ENCODE measurements at regions not wholly inside any gene's neighbourhood (a gene's known extent, or its start where the extent isn't known, plus 50 kb on each side); places are given as distances from the start of the nearest gene placed in this dataset.

DNA sequence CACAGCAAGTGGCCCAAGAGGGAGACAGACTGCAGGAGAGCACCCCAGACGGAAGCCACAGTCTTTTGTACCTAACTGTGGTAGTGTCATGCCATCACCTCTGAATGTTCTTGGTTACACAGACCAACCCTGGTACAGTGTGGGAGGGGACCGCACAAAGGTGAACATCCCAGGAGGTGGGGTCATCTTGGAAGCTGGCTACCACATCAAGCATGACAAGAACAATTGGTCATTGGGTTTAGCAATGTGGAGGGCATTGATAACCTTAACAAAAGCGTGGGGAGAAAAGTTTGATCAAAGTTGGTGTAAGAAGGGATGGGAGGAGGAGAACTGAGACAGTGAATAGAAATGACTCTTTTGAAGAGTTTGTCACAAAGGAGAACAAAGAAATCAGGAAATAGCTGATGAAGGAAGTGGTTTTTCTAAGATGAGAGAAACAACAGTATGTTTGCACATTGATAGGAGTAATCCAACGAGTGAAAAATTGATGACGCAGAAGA is 87.1 kb upstream of the CACNA1E start:
- POLR2A ChIA-PET (ENCODE audit: low non-redundant PET), result no interaction called here
- CTCF ChIA-PET, result interaction anchor here (0.6 kb wide), 1 partner anchor 9 kb away, joined by 3 read pairs; no protein-coding TSS in a partner anchor
- H3K27ac ChIP-seq, result no peak overlapping the region
- no peak for TF ChIP-seq CTCF (conservative IDR thresholded peaks at IDR 0.05; ENCODE audit: low read depth)
- DNase-seq (ENCODE audit: low spot score), result no peak

DNA sequence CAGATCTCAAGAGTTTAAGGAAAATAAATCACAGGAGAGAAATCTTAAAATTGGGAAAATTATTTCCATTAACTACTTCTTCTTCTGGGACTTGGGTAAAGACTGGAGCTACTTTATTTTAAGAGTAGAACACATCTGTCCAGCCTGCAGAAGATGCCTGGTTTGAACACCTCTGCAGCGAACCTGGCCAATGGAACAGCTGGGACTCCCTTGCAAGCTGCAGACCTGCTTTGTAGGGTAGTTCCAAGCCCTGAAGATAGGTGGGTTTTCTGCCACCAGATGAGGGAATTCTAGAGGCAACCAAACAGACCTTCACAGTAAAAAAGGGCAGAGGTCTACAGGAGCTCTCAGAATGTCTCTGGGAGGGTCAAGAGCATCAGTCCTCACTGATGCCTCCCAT is 86.5 kb upstream of the CACNA1E start:
- TF ChIP-seq CTCF (conservative IDR thresholded peaks at IDR 0.05; ENCODE audit: low read depth), result no peak
- ChIA-PET POLR2A (ENCODE audit: low non-redundant PET) (no interaction called here), CTCF (interaction anchor here (0.6 kb wide), 1 partner anchor 9 kb away, joined by 3 read pairs; no protein-coding TSS in a partner anchor)
- H3K27ac ChIP-seq, result no peak overlapping the region
- DNase-seq (ENCODE audit: low spot score), result no peak

DNA sequence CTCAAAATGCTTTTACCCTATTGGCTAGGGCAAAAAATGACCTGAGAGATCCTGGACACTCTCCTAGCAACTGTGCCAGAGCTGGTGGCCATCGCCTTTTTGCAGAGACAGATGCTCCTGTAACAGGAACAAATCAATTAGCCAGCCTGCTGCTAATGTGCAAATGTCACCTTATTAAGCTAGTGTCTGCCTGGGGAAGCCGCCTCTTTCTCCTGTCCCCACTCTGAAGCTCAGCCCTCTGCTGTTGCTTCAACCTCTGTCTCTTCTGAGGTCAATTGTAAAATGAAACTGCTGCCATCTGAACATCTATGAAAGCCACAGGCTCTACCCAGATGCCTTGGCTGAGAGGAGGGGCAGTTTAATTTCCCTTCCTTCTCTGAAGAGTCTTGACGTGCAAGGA is 85.5 kb upstream of the CACNA1E start:
- H3K27ac ChIP-seq, result no peak overlapping the region
- TF ChIP-seq CTCF (conservative IDR thresholded peaks at IDR 0.05; ENCODE audit: low read depth), result no peak
- no peak for DNase-seq (ENCODE audit: low spot score)
- ChIA-PET POLR2A (ENCODE audit: low non-redundant PET) (no interaction called here), CTCF (no interaction called here)

- CTCF ChIA-PET, result no interaction called here
- POLR2A ChIA-PET (ENCODE audit: low non-redundant PET), result no interaction called here
Observed at GRCh38 chr1:181398544-181398943, 84.8 kb upstream of the CACNA1E start.

DNA sequence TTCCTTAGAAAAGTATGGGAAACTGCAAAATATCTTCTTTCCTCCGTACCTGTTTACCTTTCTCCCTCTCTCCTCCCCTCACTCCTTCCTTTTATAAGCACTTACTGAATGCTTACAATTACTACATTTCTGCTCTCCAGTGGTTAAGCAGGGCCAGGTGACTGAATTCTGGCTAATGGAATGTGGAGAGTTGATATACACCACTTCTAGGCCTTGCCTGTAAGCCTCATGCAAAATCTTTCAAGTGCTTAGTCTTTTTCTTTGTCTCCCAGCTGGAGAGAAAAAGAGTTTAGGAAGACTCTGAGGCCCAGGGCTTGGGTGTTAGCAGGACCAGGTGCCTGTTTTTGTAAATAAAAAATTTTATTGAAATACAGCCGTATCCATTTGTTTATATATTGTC is 77.7 kb upstream of the CACNA1E start:
- no peak overlapping the region for H3K27ac ChIP-seq
- no peak for DNase-seq (ENCODE audit: low spot score)
- ChIA-PET POLR2A (ENCODE audit: low non-redundant PET) (no interaction called here), CTCF (no interaction called here)
- no peak for TF ChIP-seq CTCF (conservative IDR thresholded peaks at IDR 0.05; ENCODE audit: low read depth)

More at GRCh38 chr1:181398544-181398943, 84.8 kb upstream of the CACNA1E start:
- H3K27ac ChIP-seq, result no peak overlapping the region
- DNase-seq (ENCODE audit: low spot score), result no peak
- no peak for TF ChIP-seq CTCF (conservative IDR thresholded peaks at IDR 0.05; ENCODE audit: low read depth)

- H3K27ac ChIP-seq, result no peak overlapping the region
- CTCF ChIA-PET, result no interaction called here
- no peak for TF ChIP-seq CTCF (conservative IDR thresholded peaks at IDR 0.05; ENCODE audit: low read depth)
- DNase-seq (ENCODE audit: low spot score), result no peak
- POLR2A ChIA-PET (ENCODE audit: low non-redundant PET), result no interaction called here
Observed at GRCh38 chr1:181406989-181407388, 76.3 kb upstream of the CACNA1E start.

DNA sequence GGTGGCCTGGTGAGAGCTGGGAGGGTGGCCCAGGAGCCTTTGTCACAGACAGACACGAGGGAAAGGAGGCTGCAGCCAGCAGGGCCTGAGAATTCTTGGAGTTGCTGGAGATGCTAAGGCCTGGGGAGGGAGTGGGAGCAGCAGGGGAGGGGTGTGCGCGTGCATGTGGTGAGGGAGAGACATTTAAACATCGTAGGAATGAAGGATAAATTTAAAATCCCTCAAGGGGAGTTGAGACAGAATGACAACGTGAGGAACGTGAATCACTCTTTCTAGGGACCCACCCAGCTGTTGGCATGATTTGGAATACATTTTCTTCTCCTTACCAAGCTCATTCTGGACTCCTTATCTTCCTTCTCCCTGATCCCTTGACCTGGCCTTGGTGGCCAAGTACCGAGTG is 73.3 kb upstream of the CACNA1E start:
- CTCF ChIA-PET, result interaction anchor here (0.6 to 0.7 kb wide), 2 partner anchors 153 to 1157 kb away, joined by 3 to 4 read pairs; no protein-coding TSS in a partner anchor
- POLR2A ChIA-PET (ENCODE audit: low non-redundant PET), result no interaction called here
- no peak for TF ChIP-seq CTCF (conservative IDR thresholded peaks at IDR 0.05; ENCODE audit: low read depth)
- no peak overlapping the region for H3K27ac ChIP-seq
- DNase-seq (ENCODE audit: low spot score), result no peak
